ENCODE measurements at regions not wholly inside any gene's neighbourhood (a gene's known extent, or its start where the extent isn't known, plus 50 kb on each side); places are given as distances from the start of the nearest gene placed in this dataset.

- no peak for TF ChIP-seq CTCF (IDR thresholded peaks at IDR 0.05)
- TF ChIP-seq POLR2A (IDR thresholded peaks at IDR 0.05), result no peak
Measured at GRCh38 chr4:170389411-170389810, 299.7 kb upstream of the AADAT start.

Measured in esophagus squamous epithelium (tissue), 4 donors.